SK-N-MC (cell line): ENCODE measurements at regions not wholly inside any gene's neighbourhood (a gene's known extent, or its start where the extent isn't known, plus 50 kb on each side); places are given as distances from the start of the nearest gene placed in this dataset.

Experiments
- DNase-seq: peaks from one replicate; pipeline ENCODE4 v3.0.0-alpha.2; 2011; ENCODE audit warnings: low read depth, low spot score
- H3K27ac ChIP-seq: fragments of 200-600 bp; sonication (generic); 2 replicates; pipeline ENCODE4 v1.5.1; 2016; ENCODE audit warnings: mixed run types
- H3K36me3 ChIP-seq: fragments of 200-600 bp; sonication (generic); 2 replicates; pipeline ENCODE4 v1.6.1; 2017; ENCODE audit warnings: antibody characterized with exemption, low read length, mixed read lengths; ENCODE audit not compliant: insufficient read depth
- H3K4me3 ChIP-seq: fragments of 200-600 bp; sonication (generic); 2 replicates; pipeline ENCODE4 v1.5.1; 2016
- H3K9ac ChIP-seq: fragments of 200-600 bp; sonication (generic); 2 replicates; pipeline ENCODE4 v1.8.0; 2017; ENCODE audit warnings: mixed run types, mixed read lengths; ENCODE audit not compliant: insufficient read length
- H3K9me3 ChIP-seq: fragments of 200-600 bp; sonication (generic); 2 replicates; pipeline ENCODE4 v1.6.1; 2017; ENCODE audit warnings: low read depth, mild to moderate bottlenecking, antibody characterized with exemption, low read length, moderate library complexity, mixed read lengths
- EZH2 ChIP-seq: fragments of 200-600 bp; sonication (generic); IDR thresholded peaks from one replicate; pipeline ENCODE4 v1.6.1; 2017; ENCODE audit warnings: antibody characterized with exemption
- FOXP2 ChIP-seq: optimal IDR thresholded peaks from 2 replicates; pipeline ENCODE3; 2011; ENCODE audit warnings: mild to moderate bottlenecking, moderate library complexity; ENCODE audit not compliant: insufficient read depth; ENCODE audit errors: extremely low read length, control extremely low read depth
- POLR2AphosphoS5 ChIP-seq: IDR thresholded peaks from 2 replicates; pipeline ENCODE4 v1.6.1; 2012; ENCODE audit warnings: mild to moderate bottlenecking, low read depth, low read length, borderline replicate concordance

- TF ChIP-seq FOXP2 (no peak), EZH2 (no peak), POLR2AphosphoS5 (no peak)
- H3K27ac ChIP-seq, result no peak overlapping the region
- no peak overlapping the region for H3K9ac ChIP-seq
- DNase-seq, result no peak
- no peaks in the 10 kb centered on the region for H3K9me3 ChIP-seq
- no peaks in the 10 kb centered on the region for H3K36me3 ChIP-seq
- H3K4me3 ChIP-seq, result no peak overlapping the region
These were observed 785.2 kb upstream of the GYPC start for GRCh38 chr2:125870746-125871145.

- Histone ChIP-seq H3K9ac (no peak overlapping the region), H3K4me3 (no peak overlapping the region), H3K27ac (no peak overlapping the region), H3K9me3 (no peaks in the 10 kb centered on the region), H3K36me3 (no peaks in the 10 kb centered on the region)
- TF ChIP-seq POLR2AphosphoS5 (no peak), FOXP2 (no peak)
- DNase-seq, result no peak
These were observed 781.4 kb upstream of the GYPC start for GRCh38 chr2:125874564-125874963.

- Histone ChIP-seq H3K9ac (no peak overlapping the region), H3K36me3 (no peaks in the 10 kb centered on the region), H3K27ac (no peak overlapping the region), H3K4me3 (no peak overlapping the region), H3K9me3 (no peaks in the 10 kb centered on the region)
- TF ChIP-seq FOXP2 (no peak), EZH2 (no peak), POLR2AphosphoS5 (no peak)
- DNase-seq, result no peak
These were observed 770.6 kb upstream of the GYPC start for GRCh38 chr2:125885340-125885739.

- Histone ChIP-seq H3K27ac (no peak overlapping the region), H3K9ac (no peak overlapping the region), H3K4me3 (no peak overlapping the region), H3K9me3 (no peaks in the 10 kb centered on the region), H3K36me3 (no peaks in the 10 kb centered on the region)
- TF ChIP-seq POLR2AphosphoS5 (no peak), FOXP2 (no peak), EZH2 (no peak)
- DNase-seq, result no peak
These were observed 769.8 kb upstream of the GYPC start for GRCh38 chr2:125886153-125886552.

GRCh38 chr2:125901278-125901677, 754.7 kb upstream of the GYPC start:
- Histone ChIP-seq H3K9me3 (no peaks in the 10 kb centered on the region; the same call in 1 of the 2 replicates), H3K27ac (no peak overlapping the region), H3K9ac (no peak overlapping the region), H3K36me3 (no peaks in the 10 kb centered on the region), H3K4me3 (no peak overlapping the region)
- no peak for DNase-seq
- TF ChIP-seq POLR2AphosphoS5, result no peak
- TF ChIP-seq EZH2, result no peak
- TF ChIP-seq FOXP2, result no peak

- DNase-seq, result no peak
- H3K36me3 ChIP-seq, result no peaks in the 10 kb centered on the region
- H3K4me3 ChIP-seq, result no peak overlapping the region
- no peaks in the 10 kb centered on the region for H3K9me3 ChIP-seq
- no peak overlapping the region for H3K9ac ChIP-seq
- no peak overlapping the region for H3K27ac ChIP-seq
- TF ChIP-seq EZH2 (no peak), POLR2AphosphoS5 (no peak), FOXP2 (no peak)
These were observed 729.9 kb upstream of the GYPC start for GRCh38 chr2:125925891-125926546.

GRCh38 chr2:125935559-125935958, 720.4 kb upstream of the GYPC start:
- Histone ChIP-seq H3K4me3 (no peak overlapping the region), H3K27ac (no peak overlapping the region), H3K36me3 (no peaks in the 10 kb centered on the region), H3K9ac (no peak overlapping the region), H3K9me3 (no peaks in the 10 kb centered on the region)
- no peak for DNase-seq
- TF ChIP-seq FOXP2 (no peak), POLR2AphosphoS5 (no peak), EZH2 (no peak)

- DNase-seq, result no peak
- Histone ChIP-seq H3K9ac (no peak overlapping the region), H3K36me3 (no peaks in the 10 kb centered on the region), H3K4me3 (no peak overlapping the region), H3K27ac (no peak overlapping the region), H3K9me3 (no peaks in the 10 kb centered on the region)
- TF ChIP-seq FOXP2 (no peak), EZH2 (no peak), POLR2AphosphoS5 (no peak)
These were observed 713.2 kb upstream of the GYPC start for GRCh38 chr2:125942585-125943424.
